T1000 (cell line): ENCODE measurements at regions not wholly inside any gene's neighbourhood (a gene's known extent, or its start where the extent isn't known, plus 50 kb on each side); places are given as distances from the start of the nearest gene placed in this dataset.
"Not testable (repeated sequence)": the region's sequence is repeated elsewhere in the genome, so short reads cannot be mapped to it uniquely, and the experiment has no call there.

Experiments used
- DNase-seq: peaks from one replicate; lab custom pipeline; 2025; ENCODE audit warnings: mixed read lengths; lab: John Stamatoyannopoulos, UW

DNA sequence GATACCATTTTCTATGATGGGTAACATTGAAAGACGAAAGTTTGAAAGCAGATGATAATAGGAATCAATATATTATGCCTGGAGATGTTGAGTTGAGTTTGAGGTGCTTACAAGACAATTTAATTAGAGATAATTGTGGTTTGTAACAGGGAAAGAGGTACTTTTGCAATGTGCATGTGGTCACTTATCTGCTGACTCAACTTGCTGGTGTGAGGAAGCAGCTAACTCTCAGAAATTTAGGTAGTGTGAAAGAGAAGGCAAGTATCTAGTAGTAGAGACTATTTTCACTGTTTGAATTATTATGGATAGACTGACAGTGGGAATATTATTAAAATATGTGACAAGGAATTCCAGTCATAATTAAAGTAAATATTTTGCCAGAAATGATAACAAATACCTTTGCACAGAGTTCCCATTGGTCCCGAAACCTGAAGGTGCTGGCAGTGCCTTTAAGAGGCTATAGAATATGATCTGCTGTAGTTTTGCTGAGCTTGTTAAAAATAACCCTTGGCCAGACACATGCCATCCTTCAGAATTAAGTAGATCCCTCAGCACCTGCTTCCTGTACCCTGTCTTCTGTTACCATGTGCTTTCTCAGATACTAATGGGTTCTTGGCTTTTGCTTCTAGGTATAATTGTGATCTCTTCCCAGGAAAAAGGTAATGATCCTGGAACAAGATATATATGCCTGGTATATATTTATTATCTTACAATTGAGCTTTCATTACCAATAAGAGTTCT, 315.9 kb downstream of the BCHE start:
- no peak for DNase-seq

DNA sequence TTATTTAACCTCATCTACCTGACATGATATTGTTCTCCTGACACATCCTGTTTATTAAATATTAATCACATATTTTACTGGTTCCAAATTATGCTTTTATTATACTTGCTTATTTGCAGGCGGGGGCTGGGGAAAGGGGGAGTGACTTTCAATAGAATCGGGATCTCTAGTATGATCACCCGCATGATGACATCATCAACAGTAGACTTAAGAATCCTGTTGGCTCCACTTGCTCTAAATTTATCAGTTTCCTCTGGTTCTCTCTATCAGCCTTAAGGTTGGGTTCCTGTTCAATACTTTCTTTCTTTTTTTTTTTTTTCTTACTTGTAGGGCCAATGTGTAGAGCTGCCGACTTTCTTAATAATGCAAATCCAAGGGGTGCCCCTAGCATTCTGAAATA, 317.5 kb downstream of the BCHE start:
- no peak for DNase-seq

DNA sequence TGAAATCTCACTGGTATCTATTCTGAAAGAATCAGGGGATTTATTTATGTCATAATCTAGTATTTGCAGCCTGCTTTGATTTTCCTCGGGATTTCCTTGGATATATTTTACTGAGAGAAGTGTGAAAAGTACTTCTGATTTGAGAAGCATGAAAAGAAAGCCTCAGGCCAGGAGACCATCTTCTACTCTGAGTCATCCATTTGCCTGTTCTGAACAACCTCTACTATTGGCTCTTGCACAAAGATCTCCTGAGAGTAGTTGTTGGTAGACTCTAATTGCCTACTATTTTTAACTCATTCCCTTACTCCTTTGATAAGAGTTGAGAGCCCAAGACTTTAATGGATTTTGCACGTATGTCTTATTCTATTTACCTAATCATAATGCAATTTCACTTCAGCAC, 318.9 kb downstream of the BCHE start:
- no peak for DNase-seq

DNA sequence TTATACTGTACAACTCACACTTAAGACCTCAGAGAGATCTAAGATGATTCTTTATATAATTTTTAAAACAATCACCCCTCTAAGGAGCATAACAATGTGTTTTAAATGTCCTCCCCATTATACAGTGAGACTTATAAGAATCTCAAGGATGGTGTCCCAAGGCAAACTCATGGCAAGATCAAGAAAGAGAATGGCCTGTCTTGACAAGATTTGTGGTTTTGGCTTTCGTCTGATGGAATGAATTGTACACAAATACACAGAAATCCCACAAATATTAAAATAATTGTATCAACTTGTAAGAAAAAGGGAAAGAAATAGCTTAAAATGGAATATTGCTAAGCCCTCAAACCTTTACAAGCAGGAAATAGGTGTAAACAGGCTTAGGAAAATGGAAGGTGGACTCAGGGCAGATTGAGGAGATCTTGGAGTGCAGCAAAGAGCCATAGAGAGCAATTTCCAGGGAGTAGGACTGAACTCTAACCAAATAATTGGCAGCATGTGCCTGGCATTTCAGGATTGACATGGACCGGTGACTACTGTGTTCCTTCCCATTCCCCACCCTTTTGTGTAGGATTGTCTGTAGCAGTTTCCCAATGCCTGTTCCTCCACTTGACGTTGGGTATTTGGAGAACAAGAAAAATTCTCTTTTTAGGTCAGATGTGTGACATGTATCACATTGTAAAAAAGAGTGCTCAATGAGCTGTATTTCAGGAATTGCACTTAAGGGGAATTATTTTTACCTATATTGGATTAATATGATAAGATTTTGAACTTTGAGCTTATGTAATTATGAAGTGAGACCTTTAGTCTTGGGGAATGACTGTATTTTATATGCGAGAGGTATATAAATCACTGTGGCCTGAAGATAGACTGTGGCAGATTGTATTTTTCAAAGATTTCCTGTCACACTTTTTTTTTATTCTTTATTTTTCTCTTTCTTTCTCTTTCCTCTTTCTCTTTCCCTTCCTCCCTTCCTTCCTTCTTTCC, 317.8 kb upstream of the SLITRK3 start:
- no peak for DNase-seq

DNA sequence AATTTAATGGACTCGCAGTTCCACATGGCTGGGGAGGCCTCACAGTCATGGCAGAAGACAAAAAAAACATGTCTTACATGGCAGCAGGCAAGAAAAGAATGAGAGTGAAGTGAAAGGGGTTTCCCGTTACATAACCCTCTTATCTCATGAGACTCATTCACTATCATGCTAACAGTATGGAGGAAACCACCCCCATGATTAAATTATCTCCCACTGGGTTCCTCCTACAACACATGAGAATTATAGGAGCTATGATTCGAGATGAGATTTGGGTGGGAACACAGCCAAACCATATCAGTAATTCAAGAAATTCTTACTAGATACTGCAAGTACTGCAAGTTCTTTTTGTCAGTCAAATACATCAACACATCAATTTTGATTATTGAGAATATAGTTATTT, 311.4 kb upstream of the SLITRK3 start:
- DNase-seq, result no peak

DNA sequence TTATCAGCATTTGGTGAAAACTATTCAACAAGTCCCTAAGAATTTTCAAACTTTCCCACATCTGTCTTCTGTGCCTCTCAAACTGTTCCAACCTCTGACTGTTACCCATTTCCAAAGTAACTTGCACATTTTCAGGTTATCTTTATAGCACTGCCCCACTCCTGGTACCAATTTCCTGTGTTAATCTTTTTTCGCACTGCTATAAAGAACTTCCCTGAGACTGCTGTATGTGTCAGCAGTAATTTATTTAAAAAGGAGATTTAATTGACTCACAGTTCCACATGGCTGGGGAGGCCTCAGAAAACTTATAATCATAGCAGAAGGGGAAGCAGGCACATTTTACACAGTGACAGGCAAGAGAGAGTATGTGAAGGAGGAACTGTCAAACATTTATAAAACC, 310.9 kb upstream of the SLITRK3 start:
- DNase-seq, result no peak

DNA sequence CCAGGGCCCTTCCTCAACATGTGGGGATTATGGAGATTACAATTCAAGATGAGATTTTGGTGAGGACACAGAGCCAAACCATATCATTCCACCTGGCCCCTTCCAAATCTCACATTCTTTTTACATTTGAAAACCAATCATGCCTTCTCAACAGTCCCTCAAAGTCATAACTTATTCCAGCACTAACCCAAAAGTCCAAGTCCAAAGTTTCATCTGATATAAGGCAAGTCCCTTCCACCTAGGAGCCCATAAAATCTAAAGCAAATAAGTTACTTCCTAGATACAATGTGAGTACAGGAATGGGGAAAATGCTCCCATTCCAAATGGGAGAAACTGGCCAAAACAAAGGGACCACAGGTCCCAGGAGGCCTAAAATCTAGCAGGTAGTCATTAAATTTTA, 309.5 kb upstream of the SLITRK3 start:
- DNase-seq, result no peak

DNA sequence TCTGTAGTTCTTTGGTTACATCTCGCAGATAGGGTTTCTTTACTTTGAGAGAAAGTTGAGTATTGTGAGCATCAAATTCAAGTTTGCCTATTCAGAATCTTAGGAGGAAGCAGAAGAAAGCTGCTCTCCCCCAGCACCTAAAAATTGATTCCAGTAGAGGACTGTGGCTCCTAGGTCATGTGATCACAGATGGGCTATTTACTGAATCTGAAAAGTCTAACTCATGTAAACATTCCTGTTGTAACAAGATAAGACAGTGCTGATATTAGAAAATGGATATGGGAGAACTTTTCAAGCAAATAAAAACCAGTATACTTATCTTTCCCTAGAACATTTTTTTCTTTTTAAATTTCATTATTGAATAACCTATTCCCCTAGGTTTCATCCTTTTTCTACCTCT, 308.4 kb upstream of the SLITRK3 start:
- DNase-seq, result no peak

DNA sequence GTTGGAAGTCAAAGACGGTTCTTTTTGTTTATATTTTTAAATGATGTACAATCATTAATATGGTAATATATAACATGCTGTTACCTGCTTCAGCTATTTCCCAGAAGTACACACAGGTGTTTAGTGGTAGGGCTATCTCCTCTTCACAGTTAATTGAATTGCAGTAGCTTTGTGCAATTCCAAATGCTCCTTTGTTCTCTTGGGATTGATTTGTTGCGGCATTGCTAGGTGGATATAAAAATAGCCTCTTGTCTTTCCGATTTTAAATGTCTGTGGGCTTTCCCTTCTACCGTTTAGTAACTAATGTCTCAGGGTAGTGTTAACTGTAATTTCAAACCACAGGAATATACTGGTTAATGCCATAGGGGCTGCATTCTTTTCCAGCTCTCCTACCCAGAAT, 307.6 kb upstream of the SLITRK3 start:
- no peak for DNase-seq

DNA sequence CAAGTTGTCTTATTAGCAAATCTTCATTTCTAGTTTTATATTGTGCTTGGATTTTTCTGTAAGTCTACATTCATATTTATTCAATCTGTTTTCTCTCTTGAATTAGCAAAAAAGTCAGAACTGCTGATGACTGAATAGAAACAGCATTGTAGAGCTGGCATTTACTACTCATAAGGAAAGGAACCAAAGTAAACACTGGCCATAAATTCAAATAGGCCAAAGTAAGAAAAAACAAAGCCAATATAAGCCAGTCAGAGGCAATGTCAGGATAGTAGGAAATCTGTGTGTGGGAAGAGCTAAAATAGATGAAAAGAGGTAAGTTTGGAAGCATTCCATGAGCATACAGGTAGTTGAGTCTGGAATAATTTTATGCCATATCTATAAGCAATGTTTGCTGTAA, 307.2 kb upstream of the SLITRK3 start:
- DNase-seq, result no peak

DNA sequence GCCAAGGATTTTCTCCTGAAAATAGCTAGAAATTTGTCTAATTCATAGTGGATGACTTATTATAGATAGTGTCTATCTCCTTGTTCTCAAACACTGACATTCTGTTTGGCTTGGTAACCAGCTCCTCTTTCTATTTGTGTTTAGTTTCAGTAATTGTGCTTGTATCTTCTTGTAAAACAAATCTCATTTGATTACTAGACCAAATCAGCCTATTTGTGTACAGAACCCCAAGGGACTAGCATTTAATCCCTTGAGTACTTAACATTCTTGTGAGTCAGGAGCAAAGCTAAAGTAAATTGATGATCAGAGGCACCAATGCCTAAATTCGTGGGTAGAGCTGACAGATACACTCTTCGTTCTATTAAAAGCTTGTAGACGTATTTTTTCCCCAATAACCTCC, 306.5 kb upstream of the SLITRK3 start:
- DNase-seq, result no peak

DNA sequence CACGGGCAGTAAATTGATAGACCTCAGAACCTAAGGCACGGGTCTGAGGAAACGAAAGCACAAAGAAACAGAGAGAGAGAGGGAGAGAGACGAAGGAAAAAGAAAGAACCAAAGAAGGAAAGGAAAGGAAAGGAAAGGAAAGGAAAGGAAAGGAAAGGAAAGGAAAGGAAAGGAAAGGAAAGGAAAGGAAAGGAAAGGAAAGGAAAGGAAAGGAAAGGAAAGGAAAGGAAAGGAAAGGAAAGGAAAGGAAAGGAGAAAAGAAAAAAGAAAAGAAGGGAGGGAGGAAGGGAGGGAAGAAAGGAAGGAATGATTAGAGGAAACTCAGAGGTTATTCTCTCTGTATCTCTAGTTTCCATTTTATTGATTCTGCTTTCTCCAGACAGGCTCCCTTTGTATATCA, 302.6 kb upstream of the SLITRK3 start:
- DNase-seq, result not testable (repeated sequence)

DNA sequence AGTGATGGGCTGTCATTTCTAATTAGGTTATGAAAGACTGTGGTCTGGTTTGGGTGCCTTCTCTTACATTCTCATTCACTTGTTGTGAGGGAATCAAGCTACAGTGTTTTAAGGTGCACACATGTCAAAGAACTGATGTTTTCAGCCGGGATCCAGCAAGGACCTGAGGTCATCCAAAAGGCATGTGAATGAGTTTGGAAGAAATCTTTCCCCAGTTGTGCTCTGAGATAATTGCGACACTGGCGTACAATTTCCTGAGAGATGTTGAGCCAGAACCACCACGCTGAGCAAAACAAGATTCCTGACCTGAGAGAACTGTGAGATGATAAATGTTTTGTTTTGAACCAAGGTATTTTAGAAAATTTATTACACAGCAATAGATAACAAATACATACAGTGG, 295.3 kb upstream of the SLITRK3 start:
- DNase-seq, result no peak

DNA sequence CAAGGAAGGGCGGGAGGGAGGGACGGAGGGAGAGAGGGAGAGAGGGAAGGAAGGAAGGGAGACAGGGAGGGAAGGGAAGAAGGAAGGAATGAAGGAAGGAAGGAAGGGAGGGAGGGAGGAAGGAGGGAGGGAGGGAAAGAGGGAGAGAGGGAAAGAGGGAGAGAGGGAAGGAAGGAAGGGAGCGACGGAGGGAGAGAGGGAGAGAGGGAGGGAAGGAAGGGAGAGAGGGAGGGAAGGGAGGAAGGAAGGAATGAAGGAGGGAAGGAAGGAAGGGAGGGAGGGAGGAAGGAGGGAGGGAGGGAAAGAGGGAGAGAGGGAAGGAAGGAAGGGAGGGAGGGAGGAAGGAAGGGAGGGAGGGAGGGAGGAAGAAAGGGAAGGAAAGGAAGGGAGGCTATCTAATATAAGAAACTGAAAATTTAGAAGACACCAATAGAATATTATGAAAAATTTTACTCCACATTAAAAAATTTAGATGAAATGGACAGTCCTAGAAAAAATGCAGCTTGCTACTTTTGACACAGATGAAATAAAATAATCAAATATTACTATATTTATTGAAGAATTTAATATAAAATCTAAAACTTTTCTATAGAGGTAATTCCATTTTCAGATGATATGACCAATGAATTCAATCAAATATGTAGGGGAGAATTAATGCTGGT, 280.3 kb upstream of the SLITRK3 start:
- no peak for DNase-seq

DNA sequence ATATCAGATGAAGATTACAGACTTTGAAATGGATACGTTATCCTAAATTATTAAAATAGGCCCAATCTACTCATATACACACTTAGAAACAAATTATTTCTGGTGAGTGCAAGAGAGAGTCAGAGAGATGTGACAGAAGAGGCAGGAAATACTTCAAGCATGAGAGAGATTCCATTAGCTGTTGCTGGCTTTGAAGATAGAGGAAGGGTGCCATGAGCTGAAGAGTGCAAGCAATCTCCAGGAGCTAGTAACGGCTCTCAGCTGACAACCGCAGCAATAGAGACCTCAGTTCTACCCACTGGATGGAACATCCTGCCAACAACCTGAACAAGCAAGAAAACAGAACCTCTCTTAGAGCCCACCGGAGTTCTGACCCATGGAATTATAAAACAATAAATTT, 270.7 kb upstream of the SLITRK3 start:
- no peak for DNase-seq

DNA sequence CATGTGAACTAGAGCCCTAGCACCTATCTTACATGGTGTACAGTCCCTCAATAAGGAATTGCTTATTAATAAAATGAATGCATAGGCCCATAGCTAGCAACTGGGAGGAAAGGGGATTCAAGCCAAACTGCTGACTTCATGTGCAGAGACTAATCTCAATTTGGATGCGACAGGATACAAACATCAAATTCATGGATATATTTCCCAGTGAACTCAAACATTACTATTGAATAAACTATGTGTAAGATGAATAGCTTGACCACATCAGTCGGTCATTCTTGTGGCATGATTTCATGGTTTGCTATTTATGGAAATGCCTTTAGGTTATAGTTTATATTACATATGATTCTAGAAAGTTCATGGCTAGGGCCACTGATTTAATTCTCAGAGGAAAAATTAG, 268.6 kb upstream of the SLITRK3 start:
- DNase-seq, result no peak

DNA sequence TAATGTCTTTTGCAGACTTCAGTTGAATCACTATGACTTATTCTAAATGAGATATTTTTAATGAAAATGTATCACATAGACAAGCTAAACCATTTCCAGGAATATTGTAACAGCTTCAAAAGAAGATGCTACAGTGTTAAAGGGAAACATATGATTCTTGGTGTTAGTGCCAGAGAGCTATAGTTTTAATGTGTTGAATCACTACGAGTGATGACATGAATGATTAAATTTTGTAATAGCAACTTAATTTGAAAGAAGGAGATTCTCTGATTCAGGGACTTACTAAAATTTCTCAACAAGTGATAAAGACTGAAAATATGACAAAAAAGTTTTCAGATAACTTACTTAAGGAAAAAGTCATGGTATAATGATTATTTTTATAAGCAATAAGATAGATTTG, 267.3 kb upstream of the SLITRK3 start:
- DNase-seq, result no peak

DNA sequence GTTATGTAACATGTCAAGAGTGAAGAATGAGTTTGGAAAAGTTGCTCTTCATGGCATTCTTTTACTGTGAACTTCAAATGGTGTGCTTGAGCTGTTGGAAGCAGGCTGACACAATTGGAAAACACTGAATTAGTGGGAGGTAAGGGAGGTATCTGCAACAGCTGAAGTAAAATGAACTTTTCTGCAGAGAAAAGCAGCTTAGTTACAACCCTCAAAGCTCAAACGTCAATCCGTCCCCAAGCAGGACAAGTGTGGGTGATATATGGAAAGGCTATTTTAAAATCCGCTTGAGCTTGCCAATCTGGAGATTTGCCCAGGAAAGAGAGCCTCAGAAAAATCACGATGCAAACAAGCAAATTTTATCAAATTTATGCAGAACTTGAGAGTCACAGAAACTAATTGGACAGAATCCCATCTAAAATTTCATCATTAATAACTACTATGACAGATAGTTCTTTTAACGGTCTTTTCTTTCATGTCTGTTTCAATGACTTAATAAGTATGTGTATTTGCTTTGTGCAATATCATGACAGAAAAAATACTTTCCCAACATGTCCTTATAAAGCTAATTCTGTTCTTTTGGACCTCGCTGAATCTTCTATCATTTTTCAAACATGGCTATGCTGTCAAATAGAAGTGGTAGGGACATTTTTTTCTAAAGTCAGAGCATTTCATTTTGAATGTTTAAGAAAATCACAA, 266.6 kb upstream of the SLITRK3 start:
- DNase-seq, result no peak

DNA sequence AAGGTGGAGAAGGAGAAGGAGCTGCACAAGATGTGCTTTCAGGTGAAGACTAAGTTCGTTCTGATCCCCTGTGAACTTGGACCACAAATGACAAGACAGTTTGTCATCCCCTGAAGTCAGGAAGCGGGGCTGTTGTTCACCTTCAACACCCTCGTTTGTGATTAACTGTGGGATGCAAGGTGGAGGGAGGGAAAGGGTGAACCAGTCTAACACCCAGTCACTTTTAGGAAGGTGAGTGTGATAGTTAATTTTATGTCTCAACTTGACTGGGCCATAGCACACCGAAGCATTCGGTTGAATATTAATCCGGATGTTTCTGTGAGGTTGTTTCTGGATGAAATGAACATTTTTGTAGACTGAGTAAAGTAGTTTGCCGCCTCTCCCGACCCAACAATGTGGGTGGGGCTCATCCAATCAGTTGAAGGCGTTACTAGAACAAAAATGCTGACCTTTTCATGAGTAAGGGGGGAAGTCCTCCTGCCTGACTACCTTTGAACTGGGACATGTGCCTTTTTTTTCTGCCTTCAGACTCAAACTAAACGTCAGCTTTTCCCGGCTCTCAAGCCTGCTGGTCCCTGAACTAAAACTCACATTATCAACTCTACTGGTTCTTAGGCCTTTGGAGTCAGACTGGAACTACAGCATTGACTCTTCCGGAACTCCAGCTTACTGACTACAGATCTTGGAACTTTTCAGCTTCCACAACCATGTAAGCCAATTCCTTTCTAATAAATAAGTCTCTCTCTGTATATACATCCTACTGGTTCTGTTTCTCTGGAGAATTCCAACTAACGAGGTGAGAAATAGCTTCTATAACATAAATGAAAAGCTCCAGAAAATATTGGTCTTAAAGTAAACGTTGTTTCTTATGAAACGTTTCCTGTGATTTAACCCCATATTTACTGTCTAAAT, 264.0 kb upstream of the SLITRK3 start:
- no peak for DNase-seq

DNA sequence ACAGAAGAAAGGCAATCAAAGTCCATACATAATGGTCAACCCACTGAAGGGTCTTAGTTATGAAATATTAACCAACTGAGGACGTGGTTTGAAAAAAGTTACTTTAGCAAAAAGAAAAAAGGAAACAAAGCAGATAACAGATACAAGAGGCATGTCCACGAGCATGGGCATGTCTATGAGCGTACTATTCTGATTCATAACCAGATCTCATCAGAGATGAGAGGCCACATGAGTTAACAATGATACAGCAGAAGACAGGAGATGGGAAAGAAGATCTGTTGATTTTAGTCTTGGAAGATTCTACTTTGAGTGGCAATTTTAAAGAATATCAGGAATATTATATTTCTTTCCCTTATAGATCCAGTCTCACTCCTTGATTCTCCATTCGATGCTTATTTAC, 262.9 kb upstream of the SLITRK3 start:
- no peak for DNase-seq

DNA sequence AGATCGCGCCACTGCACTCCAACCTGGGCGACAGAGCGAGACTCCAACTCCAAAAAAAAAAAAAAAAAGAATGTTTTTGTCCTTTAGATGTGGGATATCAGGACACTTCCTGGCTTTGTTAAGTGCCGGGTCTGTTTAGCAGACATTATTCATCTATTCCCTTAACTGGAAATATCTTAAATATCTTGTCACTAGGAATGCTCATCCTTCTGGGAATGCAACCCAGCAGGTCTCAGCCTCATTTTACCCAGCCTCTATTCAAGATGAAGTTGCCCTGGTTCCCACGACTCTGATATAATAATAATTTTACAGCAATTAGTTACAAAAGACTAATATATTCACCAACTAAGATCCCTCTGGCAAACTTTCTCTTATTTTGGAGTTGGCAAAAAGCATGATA, 260.9 kb upstream of the SLITRK3 start:
- DNase-seq, result no peak
